ENCODE measurements at regions not wholly inside any gene's neighbourhood (a gene's known extent, or its start where the extent isn't known, plus 50 kb on each side); places are given as distances from the start of the nearest gene placed in this dataset.

DNA sequence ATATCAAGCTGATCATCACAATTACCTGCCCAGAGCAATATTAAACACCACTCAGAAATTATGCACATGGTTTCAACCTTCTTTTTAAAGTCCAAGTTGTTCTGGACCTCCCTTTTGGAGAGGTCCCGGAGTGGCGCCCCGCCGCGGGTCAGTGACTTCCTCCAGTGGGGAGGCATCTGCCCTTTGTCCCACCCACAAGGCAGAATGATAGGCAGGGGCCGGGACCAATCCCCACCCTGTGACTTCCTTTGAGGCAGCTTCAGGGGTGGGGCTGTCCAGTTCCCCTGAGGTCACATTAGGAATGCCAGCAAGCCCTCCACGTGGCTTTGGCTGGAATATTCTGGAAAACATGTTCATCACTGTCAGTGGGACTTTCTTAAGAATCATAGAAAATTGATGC, 207.0 kb downstream of the ANKRD60 start:
- DNase-seq (ENCODE audit: low read depth), result no peak
- in situ Hi-C loops (cut with HindIII; ENCODE audit: low sequenced_read_pairs), result no loop called here
- TF ChIP-seq, protein P1, sequence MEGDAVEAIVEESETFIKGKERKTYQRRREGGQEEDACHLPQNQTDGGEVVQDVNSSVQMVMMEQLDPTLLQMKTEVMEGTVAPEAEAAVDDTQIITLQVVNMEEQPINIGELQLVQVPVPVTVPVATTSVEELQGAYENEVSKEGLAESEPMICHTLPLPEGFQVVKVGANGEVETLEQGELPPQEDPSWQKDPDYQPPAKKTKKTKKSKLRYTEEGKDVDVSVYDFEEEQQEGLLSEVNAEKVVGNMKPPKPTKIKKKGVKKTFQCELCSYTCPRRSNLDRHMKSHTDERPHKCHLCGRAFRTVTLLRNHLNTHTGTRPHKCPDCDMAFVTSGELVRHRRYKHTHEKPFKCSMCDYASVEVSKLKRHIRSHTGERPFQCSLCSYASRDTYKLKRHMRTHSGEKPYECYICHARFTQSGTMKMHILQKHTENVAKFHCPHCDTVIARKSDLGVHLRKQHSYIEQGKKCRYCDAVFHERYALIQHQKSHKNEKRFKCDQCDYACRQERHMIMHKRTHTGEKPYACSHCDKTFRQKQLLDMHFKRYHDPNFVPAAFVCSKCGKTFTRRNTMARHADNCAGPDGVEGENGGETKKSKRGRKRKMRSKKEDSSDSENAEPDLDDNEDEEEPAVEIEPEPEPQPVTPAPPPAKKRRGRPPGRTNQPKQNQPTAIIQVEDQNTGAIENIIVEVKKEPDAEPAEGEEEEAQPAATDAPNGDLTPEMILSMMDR (IDR thresholded peaks at IDR 0.05; ENCODE audit: low read depth, low read length, missing control alignments), result no peak
- H3K4me3 ChIP-seq (ENCODE audit: low read depth, low read length), result no peak overlapping the region

DNA sequence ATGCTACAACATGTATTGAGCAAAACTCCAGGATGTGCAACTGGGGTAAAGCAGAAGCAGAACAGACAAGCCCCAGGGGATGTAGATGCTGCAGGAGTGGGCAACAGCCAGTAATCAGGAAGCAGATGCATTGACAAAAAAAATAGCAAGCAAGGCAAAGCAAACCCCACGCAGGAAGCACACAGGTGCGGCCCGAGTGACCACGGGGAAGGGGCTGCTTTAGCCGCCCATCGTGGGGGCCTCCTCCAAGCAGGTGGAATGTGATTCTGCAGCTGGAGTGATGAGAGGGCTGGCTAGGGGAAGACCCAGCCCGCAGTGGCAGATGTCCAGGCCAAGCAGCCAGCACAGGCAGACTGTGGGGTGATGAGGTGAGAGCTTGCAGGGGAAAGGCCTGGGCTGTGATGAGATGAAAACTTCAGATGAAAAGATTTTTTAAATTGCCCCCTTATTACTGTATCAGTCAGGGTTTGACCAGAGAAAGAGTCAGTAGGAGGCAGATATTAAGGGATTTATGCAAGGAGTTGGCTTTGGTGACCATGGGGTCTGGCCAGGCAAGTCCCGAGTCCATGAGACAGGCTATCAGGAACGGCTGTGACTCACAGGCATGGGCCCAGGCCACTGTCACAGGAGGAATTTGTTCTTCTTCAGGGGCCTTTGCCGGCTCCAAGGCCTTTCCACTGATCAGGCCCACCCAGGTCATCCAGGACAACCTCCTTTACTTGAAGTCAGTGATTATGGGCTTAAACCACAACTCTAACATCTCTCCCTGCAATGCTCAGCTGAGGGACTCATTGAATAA, 207.6 kb downstream of the ANKRD60 start:
- no peak for DNase-seq (ENCODE audit: low read depth)
- in situ Hi-C loops (cut with HindIII; ENCODE audit: low sequenced_read_pairs), result no loop called here
- TF ChIP-seq, protein P1 (IDR thresholded peaks at IDR 0.05; ENCODE audit: low read depth, low read length, missing control alignments), result no peak
- no peak overlapping the region for H3K4me3 ChIP-seq (ENCODE audit: low read depth, low read length)

DNA sequence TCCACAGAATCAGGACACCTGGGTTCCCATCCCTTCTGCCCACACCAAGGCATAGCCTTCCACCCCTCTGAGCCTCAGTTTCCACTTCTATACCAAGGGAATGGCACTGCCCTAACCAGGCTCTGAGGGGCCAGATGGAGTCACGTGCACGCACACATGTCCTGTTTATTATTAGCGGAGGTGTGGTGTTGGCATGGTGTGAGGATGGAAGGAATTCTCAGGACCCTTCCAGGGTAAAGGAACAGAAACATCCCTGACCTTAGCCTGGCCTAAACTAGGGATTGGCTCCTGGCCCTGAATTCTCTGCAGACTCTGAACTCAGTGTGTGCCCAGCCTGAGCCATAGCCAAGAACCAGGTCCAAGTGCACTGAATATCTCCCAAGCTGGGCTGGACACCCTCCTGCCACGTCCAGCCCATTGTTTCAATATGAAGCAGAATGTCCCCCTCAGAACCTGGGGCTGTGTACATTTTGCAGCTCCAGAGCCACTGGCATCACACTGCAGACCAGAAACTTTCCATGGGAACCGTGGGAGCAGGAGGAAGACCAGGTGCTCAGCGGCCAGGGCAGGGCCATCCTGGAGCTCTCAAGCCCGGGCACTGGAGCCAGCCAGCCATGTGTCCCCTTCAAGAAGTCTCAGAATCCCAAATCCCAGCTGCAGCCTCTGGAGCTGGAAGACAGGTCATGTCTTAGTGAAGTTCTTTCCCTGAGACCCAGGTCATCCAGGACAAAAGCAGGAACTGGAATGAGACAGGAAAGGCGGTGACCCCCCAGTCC, 208.4 kb downstream of the ANKRD60 start:
- TF ChIP-seq, protein P1 (IDR thresholded peaks at IDR 0.05; ENCODE audit: low read depth, low read length, missing control alignments), result no peak
- in situ Hi-C loops (cut with HindIII; ENCODE audit: low sequenced_read_pairs), result no loop called here
- H3K4me3 ChIP-seq (ENCODE audit: low read depth, low read length), result no peak overlapping the region
- no peak for DNase-seq (ENCODE audit: low read depth)

DNA sequence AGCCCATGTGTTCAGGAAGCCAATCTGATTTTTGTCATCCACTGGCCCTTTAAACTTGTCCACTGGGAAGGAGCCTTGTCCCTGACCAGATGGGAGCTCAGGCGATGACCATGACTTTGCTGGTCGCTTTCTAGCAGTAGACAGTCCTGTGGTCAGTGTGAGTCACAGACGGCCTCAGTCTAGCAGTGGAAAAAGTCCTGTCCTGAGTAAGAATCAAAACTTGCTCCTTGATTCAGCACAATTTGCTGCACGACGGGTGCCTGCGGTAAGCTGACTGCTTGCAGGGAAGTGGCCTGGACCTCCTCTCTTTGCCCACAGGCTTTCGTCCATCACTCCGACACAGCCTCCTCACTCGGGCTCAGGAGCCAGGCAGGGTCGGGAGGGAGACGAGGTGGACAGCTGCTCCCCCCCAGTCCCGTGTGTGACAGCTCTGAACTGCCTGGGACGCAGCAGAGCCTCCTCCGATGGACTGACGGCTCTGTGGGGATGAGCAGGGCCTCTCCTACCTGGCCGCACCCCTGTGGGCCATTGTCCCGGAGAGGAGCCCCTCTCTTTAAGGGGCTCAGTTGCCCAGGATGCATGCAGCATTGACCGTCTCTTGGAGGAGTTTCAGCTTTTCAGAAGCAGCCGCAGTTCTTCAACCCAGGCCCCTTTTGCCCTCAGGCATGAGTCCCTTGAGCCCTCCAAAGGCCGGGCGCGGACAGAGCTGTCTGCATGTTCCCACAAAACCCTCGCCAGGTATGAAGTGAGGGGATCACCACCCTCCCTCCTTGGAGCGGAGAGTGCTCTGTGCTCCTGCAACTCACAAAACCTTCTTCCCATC, 209.2 kb downstream of the ANKRD60 start:
- H3K4me3 ChIP-seq (ENCODE audit: low read depth, low read length), result no peak overlapping the region
- TF ChIP-seq, protein P1 (IDR thresholded peaks at IDR 0.05; ENCODE audit: low read depth, low read length, missing control alignments), result no peak
- peak; percentile 60 for DNase-seq (ENCODE audit: low read depth)
- in situ Hi-C loops (cut with HindIII; ENCODE audit: low sequenced_read_pairs), result no loop called here

DNA sequence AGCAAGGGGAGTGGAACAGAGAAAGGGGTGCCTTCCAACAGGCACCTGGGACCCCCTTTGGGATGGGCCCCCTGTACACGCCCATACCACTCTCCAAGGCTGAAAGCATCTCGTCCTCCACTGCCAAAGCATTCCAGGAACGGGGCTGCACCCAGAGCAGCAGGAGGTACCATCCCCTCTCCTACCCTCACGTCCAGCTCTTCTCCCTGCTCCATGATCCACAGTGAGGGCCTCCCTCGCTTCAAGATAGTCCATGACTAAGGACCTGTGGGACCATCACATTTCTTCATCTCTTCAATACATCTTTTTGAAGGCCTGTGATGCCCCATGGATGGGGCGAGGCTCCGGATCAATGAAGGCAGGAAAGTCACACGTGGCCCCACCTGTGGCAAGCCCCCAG, 209.9 kb downstream of the ANKRD60 start:
- no peak for DNase-seq (ENCODE audit: low read depth)
- no peak overlapping the region for H3K4me3 ChIP-seq (ENCODE audit: low read depth, low read length)
- in situ Hi-C loops (cut with HindIII; ENCODE audit: low sequenced_read_pairs), result no loop called here
- TF ChIP-seq, protein P1 (IDR thresholded peaks at IDR 0.05; ENCODE audit: low read depth, low read length, missing control alignments), result no peak

DNA sequence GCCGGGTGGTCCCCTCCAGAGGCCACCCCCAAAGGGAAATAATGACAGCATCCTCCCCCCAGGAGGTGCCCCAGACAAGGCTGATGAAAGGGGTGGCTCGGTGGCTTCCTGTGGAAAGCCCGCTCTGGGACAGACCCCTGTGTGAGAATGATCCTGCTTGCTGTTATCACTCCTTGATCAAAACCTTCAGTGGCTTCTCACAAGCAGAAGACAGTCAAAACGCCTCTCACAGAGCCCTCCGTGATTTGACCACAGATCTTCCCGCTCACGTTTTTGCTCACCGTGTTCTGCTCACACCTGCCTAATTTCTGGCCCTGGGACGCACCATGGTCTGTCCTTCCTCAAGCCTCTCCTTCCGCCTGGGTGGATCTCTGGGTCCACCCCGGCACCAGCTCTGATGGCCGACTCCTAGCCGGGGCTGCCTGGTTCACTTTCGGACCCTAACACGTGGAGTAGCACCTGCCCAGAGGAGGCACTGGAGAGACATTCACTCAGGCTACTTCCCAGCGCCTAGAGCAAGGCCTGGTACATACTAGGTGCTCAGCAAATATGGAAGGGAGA, 210.4 kb downstream of the ANKRD60 start:
- TF ChIP-seq, protein P1 (IDR thresholded peaks at IDR 0.05; ENCODE audit: low read depth, low read length, missing control alignments), result no peak
- no peak for DNase-seq (ENCODE audit: low read depth)
- no peak overlapping the region for H3K4me3 ChIP-seq (ENCODE audit: low read depth, low read length)
- in situ Hi-C loops (cut with HindIII; ENCODE audit: low sequenced_read_pairs), result no loop called here

All from astrocyte of the cerebellum (primary cell).